ENCODE measurements at regions not wholly inside any gene's neighbourhood (a gene's known extent, or its start where the extent isn't known, plus 50 kb on each side); places are given as distances from the start of the nearest gene placed in this dataset.

GRCh38 chr14:34036319-34036766, 85.5 kb upstream of the EGLN3 start:
- TF ChIP-seq GATA1 (IDR thresholded peaks at IDR 0.05; ENCODE audit: low read depth, low read length) (no peak), POLR2A (IDR thresholded peaks at IDR 0.05; ENCODE audit: low read length) (no peak)
- no peak for DNase-seq

- DNase-seq = no peak
- no peak for TF ChIP-seq GATA1 (IDR thresholded peaks at IDR 0.05; ENCODE audit: low read depth, low read length)
These were observed 85.0 kb upstream of the EGLN3 start for GRCh38 chr14:34035934-34036250.

GRCh38 chr14:34035177-34035933, 84.5 kb upstream of the EGLN3 start:
- no peak for DNase-seq
- no peak for TF ChIP-seq GATA1 (IDR thresholded peaks at IDR 0.05; ENCODE audit: low read depth, low read length)
- no peak for TF ChIP-seq POLR2A (IDR thresholded peaks at IDR 0.05; ENCODE audit: low read length)

- TF ChIP-seq POLR2A (IDR thresholded peaks at IDR 0.05; ENCODE audit: low read length) = no peak
- no peak for TF ChIP-seq GATA1 (IDR thresholded peaks at IDR 0.05; ENCODE audit: low read depth, low read length)
- DNase-seq = no peak
These were observed 83.7 kb upstream of the EGLN3 start for GRCh38 chr14:34034447-34035176.

GRCh38 chr14:34032720-34033119, 81.8 kb upstream of the EGLN3 start:
- DNase-seq = no peak
- TF ChIP-seq POLR2A (IDR thresholded peaks at IDR 0.05; ENCODE audit: low read length) = no peak

GRCh38 chr14:34030864-34031263, 80.0 kb upstream of the EGLN3 start:
- DNase-seq = no peak
- TF ChIP-seq GATA1 (IDR thresholded peaks at IDR 0.05; ENCODE audit: low read depth, low read length) = no peak

GRCh38 chr14:34029921-34030334, 79.1 kb upstream of the EGLN3 start:
- no peak for DNase-seq
- TF ChIP-seq GATA1 (IDR thresholded peaks at IDR 0.05; ENCODE audit: low read depth, low read length) (no peak), POLR2A (IDR thresholded peaks at IDR 0.05; ENCODE audit: low read length) (no peak)

GRCh38 chr14:34027990-34028495, 77.2 kb upstream of the EGLN3 start:
- DNase-seq = no peak
- TF ChIP-seq GATA1 (IDR thresholded peaks at IDR 0.05; ENCODE audit: low read depth, low read length) (no peak), POLR2A (IDR thresholded peaks at IDR 0.05; ENCODE audit: low read length) (no peak)

- no peak for TF ChIP-seq GATA1 (IDR thresholded peaks at IDR 0.05; ENCODE audit: low read depth, low read length)
- no peak for TF ChIP-seq POLR2A (IDR thresholded peaks at IDR 0.05; ENCODE audit: low read length)
- DNase-seq = no peak
These were observed 76.5 kb upstream of the EGLN3 start for GRCh38 chr14:34027130-34027989.

GRCh38 chr14:34025325-34026017, 74.6 kb upstream of the EGLN3 start:
- DNase-seq = no peak
- TF ChIP-seq POLR2A (IDR thresholded peaks at IDR 0.05; ENCODE audit: low read length) (no peak), GATA1 (IDR thresholded peaks at IDR 0.05; ENCODE audit: low read depth, low read length) (no peak)

- TF ChIP-seq POLR2A (IDR thresholded peaks at IDR 0.05; ENCODE audit: low read length) = no peak
- no peak for TF ChIP-seq GATA1 (IDR thresholded peaks at IDR 0.05; ENCODE audit: low read depth, low read length)
- no peak for DNase-seq
These were observed 73.9 kb upstream of the EGLN3 start for GRCh38 chr14:34024768-34025144.

- no peak for TF ChIP-seq GATA1 (IDR thresholded peaks at IDR 0.05; ENCODE audit: low read depth, low read length)
- no peak for TF ChIP-seq POLR2A (IDR thresholded peaks at IDR 0.05; ENCODE audit: low read length)
- no peak for DNase-seq
These were observed 73.2 kb upstream of the EGLN3 start for GRCh38 chr14:34023824-34024767.

GRCh38 chr14:34021096-34021495, 70.2 kb upstream of the EGLN3 start:
- no peak for DNase-seq
- TF ChIP-seq GATA1 (IDR thresholded peaks at IDR 0.05; ENCODE audit: low read depth, low read length) = no peak
- TF ChIP-seq POLR2A (IDR thresholded peaks at IDR 0.05; ENCODE audit: low read length) = no peak
